ENCODE measurements at regions not wholly inside any gene's neighbourhood (a gene's known extent, or its start where the extent isn't known, plus 50 kb on each side); places are given as distances from the start of the nearest gene placed in this dataset.

- no peak for TF ChIP-seq CTCF (conservative IDR thresholded peaks at IDR 0.05)
- H3K27ac ChIP-seq, result no peak overlapping the region
- H2AFZ ChIP-seq, result no peak overlapping the region
- no peak overlapping the region for H3K4me3 ChIP-seq
- H3K79me2 ChIP-seq (ENCODE audit: low read depth), result no peaks in the 10 kb centered on the region
- intact Hi-C loops (cut with micrococcal nuclease; ENCODE audit: unreplicated experiment), result no loop called here
- H3K36me3 ChIP-seq (ENCODE audit: low read depth), result no peaks in the 10 kb centered on the region
- no peaks in the 10 kb centered on the region for H3K9me3 ChIP-seq (ENCODE audit: insufficient read depth, low read depth)
- no peaks in the 10 kb centered on the region for H4K20me1 ChIP-seq (ENCODE audit: insufficient read depth)
- H3K27me3 ChIP-seq (ENCODE audit: insufficient read depth, low read depth), result no peaks in the 10 kb centered on the region
- H3K9me2 ChIP-seq (ENCODE audit: insufficient read depth), result no peaks in the 10 kb centered on the region; the same call in 1 of the 2 replicates
- no peaks in the 10 kb centered on the region for H3F3A ChIP-seq (ENCODE audit: insufficient read depth, low read depth)
- POLR2A ChIA-PET (ENCODE audit: unreplicated experiment), result no interaction called here
- no TSS peak for BruUV-seq (replicated peaks)
- no peak for DNase-seq
- CTCF ChIA-PET, result no interaction called here
- H3K4me2 ChIP-seq, result no peak overlapping the region
- no peaks in the 10 kb centered on the region for H3K4me1 ChIP-seq (replicated peaks; ENCODE audit: insufficient read depth)
Measured at GRCh38 chr3:28076246-28076645, 165.2 kb upstream of the CMC1 start.

GRCh38 chr3:28077572-28077971, 163.8 kb upstream of the CMC1 start:
- Histone ChIP-seq H3K4me3 (no peak overlapping the region), H3K79me2 (ENCODE audit: low read depth) (no peaks in the 10 kb centered on the region), H3K27ac (no peak overlapping the region), H3F3A (ENCODE audit: insufficient read depth, low read depth) (no peaks in the 10 kb centered on the region), H3K27me3 (ENCODE audit: insufficient read depth, low read depth) (no peaks in the 10 kb centered on the region), H3K36me3 (ENCODE audit: low read depth) (no peaks in the 10 kb centered on the region), H4K20me1 (ENCODE audit: insufficient read depth) (no peaks in the 10 kb centered on the region), H2AFZ (no peak overlapping the region), H3K4me2 (no peak overlapping the region), H3K9me3 (ENCODE audit: insufficient read depth, low read depth) (no peaks in the 10 kb centered on the region), H3K4me1 (replicated peaks; ENCODE audit: insufficient read depth) (no peaks in the 10 kb centered on the region), H3K9me2 (ENCODE audit: insufficient read depth) (no peaks in the 10 kb centered on the region; the same call in 1 of the 2 replicates)
- TF ChIP-seq EZH2 (IDR thresholded peaks at IDR 0.05; ENCODE audit: low read depth) (no peak), CTCF (conservative IDR thresholded peaks at IDR 0.05) (no peak)
- ChIA-PET CTCF (no interaction called here), POLR2A (ENCODE audit: unreplicated experiment) (no interaction called here)
- intact Hi-C loops (cut with micrococcal nuclease; ENCODE audit: unreplicated experiment), result no loop called here
- no peak for DNase-seq
- no TSS peak for BruUV-seq (replicated peaks)

- Histone ChIP-seq H3K27ac (no peak overlapping the region), H4K20me1 (ENCODE audit: insufficient read depth) (no peaks in the 10 kb centered on the region), H3K9me2 (ENCODE audit: insufficient read depth) (no peaks in the 10 kb centered on the region; the same call in 1 of the 2 replicates), H2AFZ (no peak overlapping the region), H3K4me1 (replicated peaks; ENCODE audit: insufficient read depth) (no peaks in the 10 kb centered on the region), H3K27me3 (ENCODE audit: insufficient read depth, low read depth) (no peaks in the 10 kb centered on the region), H3K79me2 (ENCODE audit: low read depth) (no peaks in the 10 kb centered on the region), H3F3A (ENCODE audit: insufficient read depth, low read depth) (no peaks in the 10 kb centered on the region), H3K4me3 (no peak overlapping the region), H3K9me3 (ENCODE audit: insufficient read depth, low read depth) (no peaks in the 10 kb centered on the region), H3K36me3 (ENCODE audit: low read depth) (no peaks in the 10 kb centered on the region), H3K4me2 (no peak overlapping the region)
- no peak for TF ChIP-seq EZH2 (IDR thresholded peaks at IDR 0.05; ENCODE audit: low read depth)
- TF ChIP-seq CTCF (conservative IDR thresholded peaks at IDR 0.05), result no peak
- ChIA-PET CTCF (no interaction called here), POLR2A (ENCODE audit: unreplicated experiment) (no interaction called here)
- intact Hi-C loops (cut with micrococcal nuclease; ENCODE audit: unreplicated experiment), result no loop called here
- no TSS peak for BruUV-seq (replicated peaks)
- no peak for DNase-seq
Measured at GRCh38 chr3:28078536-28078935, 162.9 kb upstream of the CMC1 start.
